Epithelial cell of esophagus (primary cell): ENCODE measurements at regions not wholly inside any gene's neighbourhood (a gene's known extent, or its start where the extent isn't known, plus 50 kb on each side); places are given as distances from the start of the nearest gene placed in this dataset.
A peak's percentile ranks its signal among the peaks of the same experiment; 100 is the strongest.

Experiments
- DNase-seq: peaks from one replicate; pipeline ENCODE4 v3.0.0; 2010; ENCODE audit warnings: low read depth
- H3K4me3 ChIP-seq: 2 replicates; pipeline ENCODE4 v1.5.1; 2011; ENCODE audit warnings: mild to moderate bottlenecking, low read length, control low read depth
- TF ChIP-seq, protein P1 (sequence below): IDR thresholded peaks from 2 replicates; pipeline ENCODE4 v1.5.1; 2011; ENCODE audit warnings: low read depth, mild to moderate bottlenecking, low read length, control low read depth, inconsistent platforms; ENCODE audit not compliant: insufficient read depth; ENCODE audit errors: missing control alignments

- TF ChIP-seq, protein P1, sequence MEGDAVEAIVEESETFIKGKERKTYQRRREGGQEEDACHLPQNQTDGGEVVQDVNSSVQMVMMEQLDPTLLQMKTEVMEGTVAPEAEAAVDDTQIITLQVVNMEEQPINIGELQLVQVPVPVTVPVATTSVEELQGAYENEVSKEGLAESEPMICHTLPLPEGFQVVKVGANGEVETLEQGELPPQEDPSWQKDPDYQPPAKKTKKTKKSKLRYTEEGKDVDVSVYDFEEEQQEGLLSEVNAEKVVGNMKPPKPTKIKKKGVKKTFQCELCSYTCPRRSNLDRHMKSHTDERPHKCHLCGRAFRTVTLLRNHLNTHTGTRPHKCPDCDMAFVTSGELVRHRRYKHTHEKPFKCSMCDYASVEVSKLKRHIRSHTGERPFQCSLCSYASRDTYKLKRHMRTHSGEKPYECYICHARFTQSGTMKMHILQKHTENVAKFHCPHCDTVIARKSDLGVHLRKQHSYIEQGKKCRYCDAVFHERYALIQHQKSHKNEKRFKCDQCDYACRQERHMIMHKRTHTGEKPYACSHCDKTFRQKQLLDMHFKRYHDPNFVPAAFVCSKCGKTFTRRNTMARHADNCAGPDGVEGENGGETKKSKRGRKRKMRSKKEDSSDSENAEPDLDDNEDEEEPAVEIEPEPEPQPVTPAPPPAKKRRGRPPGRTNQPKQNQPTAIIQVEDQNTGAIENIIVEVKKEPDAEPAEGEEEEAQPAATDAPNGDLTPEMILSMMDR: no peak
- H3K4me3 ChIP-seq: no peak overlapping the region
- DNase-seq: no peak
Measured at GRCh38 chr12:94057262-94058151, 90.9 kb upstream of the PLXNC1 start.

- H3K4me3 ChIP-seq: no peak overlapping the region
- peak; percentile 37 for DNase-seq
- TF ChIP-seq, protein P1: no peak
Measured at GRCh38 chr12:94059394-94060368, 88.7 kb upstream of the PLXNC1 start.

- no peak for DNase-seq
- TF ChIP-seq, protein P1: no peak
- H3K4me3 ChIP-seq: no peak overlapping the region
Measured at GRCh38 chr12:94062194-94062593, 86.2 kb upstream of the PLXNC1 start.

DNA sequence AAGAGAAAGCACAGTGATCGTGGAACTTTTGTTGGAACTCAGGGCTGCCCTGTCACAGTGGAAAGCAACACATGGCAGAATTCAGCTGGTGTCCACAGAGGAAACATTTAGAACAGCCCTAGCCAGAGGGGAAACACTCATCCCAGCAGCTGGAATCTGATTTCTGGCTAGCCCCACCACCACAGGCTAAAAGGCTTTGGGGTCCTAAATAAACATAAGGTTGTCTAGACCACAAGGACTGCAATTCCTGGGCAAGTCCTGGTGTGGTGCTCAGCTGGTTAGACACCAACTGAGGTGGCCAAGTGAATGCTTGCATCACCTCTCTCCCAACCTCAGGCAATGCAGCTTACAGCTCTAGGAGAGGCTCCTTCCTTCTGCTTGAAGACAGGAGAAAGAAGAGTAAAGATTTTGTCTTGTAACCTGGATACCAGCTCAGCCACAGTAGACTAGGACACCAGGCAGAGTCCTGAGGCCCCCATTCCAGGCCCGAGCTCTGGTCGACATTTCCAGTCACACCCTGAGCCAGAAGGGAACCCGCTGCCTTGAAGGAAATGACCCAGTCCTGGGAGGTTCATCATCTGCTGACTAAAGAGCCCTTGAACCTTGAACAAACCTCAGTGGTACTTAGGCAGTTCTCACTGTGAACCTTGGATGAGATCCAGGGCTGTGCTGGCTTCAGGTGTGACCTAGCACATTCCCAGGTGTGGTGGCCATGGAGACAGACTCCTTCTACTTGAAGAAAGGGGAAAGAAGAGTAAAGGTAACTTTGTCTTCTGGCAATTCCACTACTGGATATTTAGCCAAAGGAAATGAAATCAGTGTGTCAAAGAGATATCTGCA, 85.4 kb upstream of the PLXNC1 start:
- TF ChIP-seq, protein P1: no peak

DNA sequence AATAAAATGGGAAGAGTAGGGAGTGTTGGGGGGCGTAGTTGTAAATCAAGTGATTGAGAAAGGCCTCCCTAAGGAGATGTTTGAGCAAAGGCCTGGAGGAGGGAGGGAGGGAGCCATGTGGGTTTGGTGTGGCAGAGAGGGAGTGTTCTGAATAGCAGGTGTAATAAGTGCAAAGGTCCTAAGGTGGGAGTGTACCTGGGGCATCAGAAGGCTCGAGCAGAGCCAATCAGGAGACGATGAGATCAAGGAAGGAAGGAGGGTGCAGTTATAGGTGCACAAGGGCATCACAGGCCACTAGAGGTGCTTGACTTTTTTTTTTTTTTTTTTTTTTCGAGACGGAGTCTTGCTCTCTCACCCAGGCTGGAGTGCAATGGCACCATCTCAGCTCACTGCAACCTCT, 77.9 kb upstream of the PLXNC1 start:
- no peak overlapping the region for H3K4me3 ChIP-seq
- TF ChIP-seq, protein P1: no peak
- DNase-seq: no peak

More for the DNA sequence above, 85.4 kb upstream of the PLXNC1 start:
- H3K4me3 ChIP-seq: no peak overlapping the region
- DNase-seq: no peak

GRCh38 chr12:94071258-94071657, 77.1 kb upstream of the PLXNC1 start:
- no peak overlapping the region for H3K4me3 ChIP-seq
- no peak for DNase-seq
- TF ChIP-seq, protein P1: no peak
